GM12878 (cell line): ENCODE measurements at regions not wholly inside any gene's neighbourhood (a gene's known extent, or its start where the extent isn't known, plus 50 kb on each side); places are given as distances from the start of the nearest gene placed in this dataset.

Source experiments
- BMI1 ChIP-seq: fragments of 450-650 bp; IDR thresholded peaks from 2 replicates; pipeline ENCODE4 v1.6.1; 2016; ENCODE audit warnings: mild to moderate bottlenecking, moderate library complexity, borderline replicate concordance
- CHD1 ChIP-seq: IDR thresholded peaks from 2 replicates; pipeline ENCODE4 v1.6.1; 2012; ENCODE audit warnings: low read depth, low read length, improper control_type of control experiment
- CHD2 ChIP-seq: IDR thresholded peaks from 2 replicates; pipeline ENCODE4 v1.6.1; 2011; ENCODE audit warnings: low read depth, low read length, improper control_type of control experiment, borderline replicate concordance
- CREB1 ChIP-seq: IDR thresholded peaks from 2 replicates; pipeline ENCODE4 v1.6.1; 2012; ENCODE audit warnings: low read depth, mild to moderate bottlenecking, inconsistent platforms
- FOS ChIP-seq: IDR thresholded peaks from 3 replicates; pipeline ENCODE4 v1.6.1; 2011; ENCODE audit warnings: borderline replicate concordance; ENCODE audit not compliant: insufficient read length; ENCODE audit errors: extremely low read depth
- FOXK2 ChIP-seq: fragments of 450-650 bp; IDR thresholded peaks from 2 replicates; pipeline ENCODE4 v1.6.1; 2017; ENCODE audit warnings: mild to moderate bottlenecking, moderate library complexity
- HDAC2 ChIP-seq: fragments of 200-600 bp; sonication (generic); IDR thresholded peaks from 2 replicates; pipeline ENCODE4 v1.6.1; 2017
- IRF3 ChIP-seq: fragments of 450-650 bp; IDR thresholded peaks from 2 replicates; pipeline ENCODE4 v1.6.1; 2014; ENCODE audit warnings: mild to moderate bottlenecking
- PAX5 ChIP-seq: IDR thresholded peaks from 2 replicates; pipeline ENCODE4 v1.6.1; 2011; ENCODE audit warnings: low read depth, low read length, borderline replicate concordance
- POLR2A ChIP-seq: IDR thresholded peaks from 2 replicates; pipeline ENCODE4 v1.6.1; 2011; ENCODE audit warnings: low read depth, mild to moderate bottlenecking, low read length
- RELB ChIP-seq: fragments of 450-650 bp; IDR thresholded peaks from 2 replicates; pipeline ENCODE4 v1.6.1; 2017; ENCODE audit warnings: low read depth, mild to moderate bottlenecking, moderate library complexity
- SMC3 ChIP-seq: IDR thresholded peaks from 2 replicates; pipeline ENCODE4 v1.6.1; 2011; ENCODE audit warnings: low read length, improper control_type of control experiment, borderline replicate concordance
- SPI1 ChIP-seq: IDR thresholded peaks from 2 replicates; pipeline ENCODE4 v1.6.1; 2011; ENCODE audit warnings: low read depth, mild to moderate bottlenecking, low read length, moderate library complexity, borderline replicate concordance; ENCODE audit not compliant: insufficient read depth
- STAT3 ChIP-seq: IDR thresholded peaks from 2 replicates; pipeline ENCODE4 v1.6.1; 2011; ENCODE audit warnings: low read depth, low read length, improper control_type of control experiment
- SUPT20H ChIP-seq: IDR thresholded peaks from 2 replicates; pipeline ENCODE4 v1.6.1; 2011; ENCODE audit warnings: low read depth, mild to moderate bottlenecking, low read length, moderate library complexity, borderline replicate concordance; ENCODE audit not compliant: control insufficient read depth
- TF ChIP-seq, protein P1 (sequence below): IDR thresholded peaks from 2 replicates; pipeline ENCODE4 v1.6.1; 2011; ENCODE audit warnings: mild to moderate bottlenecking, low read depth, low read length, moderate library complexity; ENCODE audit not compliant: insufficient replicate concordance
- TF ChIP-seq, protein P2 (sequence below), 3 experiments: IDR thresholded peaks in 2 of 3; conservative IDR thresholded peaks in 1 of 3; 2 replicates each; pipeline ENCODE4 v1.5.1; 2011; ENCODE audit warnings: low read depth in 3 of 3, low read length in 3 of 3, mild to moderate bottlenecking in 3 of 3, control low read depth in 2 of 3, moderate library complexity in 2 of 3, inconsistent platforms in 1 of 3, mixed read lengths in 1 of 3; ENCODE audit not compliant: control insufficient read depth in 2 of 3, insufficient read depth in 1 of 3; ENCODE audit errors: extremely low read depth in 1 of 3
- TF ChIP-seq, protein P3 (sequence below): fragments of 450-650 bp; conservative IDR thresholded peaks from 2 replicates; pipeline ENCODE4 v1.6.1; 2017; ENCODE audit warnings: mild to moderate bottlenecking, moderate library complexity
- TF ChIP-seq, protein P4 (sequence below): IDR thresholded peaks from 2 replicates; pipeline ENCODE4 v1.6.1; 2012; ENCODE audit warnings: low read depth, low read length, improper control_type of control experiment
- TF ChIP-seq, protein P5 (sequence below): fragments of 150-350 bp; IDR thresholded peaks from 2 replicates; pipeline ENCODE4 v1.6.1; 2014; ENCODE audit warnings: mild to moderate bottlenecking, low read depth, low read length

GRCh38 chr12:65756956-65757511 is 67.2 kb upstream of the HMGA2 start (continued):
- TF ChIP-seq SUPT20H (no peak), SMC3 (no peak), BMI1 (no peak), STAT3 (peak; percentile 68; the same call in 1 of the 2 replicates), CHD2 (no peak), HDAC2 (no peak), FOXK2 (no peak), FOS (no peak), CREB1 (peak; percentile 55), RELB (peak; percentile 24; the same call in 1 of the 2 replicates), SPI1 (no peak), CHD1 (no peak), IRF3 (no peak), PAX5 (peak; percentile 96), POLR2A (no peak)
- TF ChIP-seq, protein P1, sequence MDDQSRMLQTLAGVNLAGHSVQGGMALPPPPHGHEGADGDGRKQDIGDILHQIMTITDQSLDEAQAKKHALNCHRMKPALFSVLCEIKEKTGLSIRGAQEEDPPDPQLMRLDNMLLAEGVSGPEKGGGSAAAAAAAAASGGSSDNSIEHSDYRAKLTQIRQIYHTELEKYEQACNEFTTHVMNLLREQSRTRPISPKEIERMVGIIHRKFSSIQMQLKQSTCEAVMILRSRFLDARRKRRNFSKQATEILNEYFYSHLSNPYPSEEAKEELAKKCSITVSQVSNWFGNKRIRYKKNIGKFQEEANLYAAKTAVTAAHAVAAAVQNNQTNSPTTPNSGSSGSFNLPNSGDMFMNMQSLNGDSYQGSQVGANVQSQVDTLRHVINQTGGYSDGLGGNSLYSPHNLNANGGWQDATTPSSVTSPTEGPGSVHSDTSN: no peak
- TF ChIP-seq, protein P2, sequence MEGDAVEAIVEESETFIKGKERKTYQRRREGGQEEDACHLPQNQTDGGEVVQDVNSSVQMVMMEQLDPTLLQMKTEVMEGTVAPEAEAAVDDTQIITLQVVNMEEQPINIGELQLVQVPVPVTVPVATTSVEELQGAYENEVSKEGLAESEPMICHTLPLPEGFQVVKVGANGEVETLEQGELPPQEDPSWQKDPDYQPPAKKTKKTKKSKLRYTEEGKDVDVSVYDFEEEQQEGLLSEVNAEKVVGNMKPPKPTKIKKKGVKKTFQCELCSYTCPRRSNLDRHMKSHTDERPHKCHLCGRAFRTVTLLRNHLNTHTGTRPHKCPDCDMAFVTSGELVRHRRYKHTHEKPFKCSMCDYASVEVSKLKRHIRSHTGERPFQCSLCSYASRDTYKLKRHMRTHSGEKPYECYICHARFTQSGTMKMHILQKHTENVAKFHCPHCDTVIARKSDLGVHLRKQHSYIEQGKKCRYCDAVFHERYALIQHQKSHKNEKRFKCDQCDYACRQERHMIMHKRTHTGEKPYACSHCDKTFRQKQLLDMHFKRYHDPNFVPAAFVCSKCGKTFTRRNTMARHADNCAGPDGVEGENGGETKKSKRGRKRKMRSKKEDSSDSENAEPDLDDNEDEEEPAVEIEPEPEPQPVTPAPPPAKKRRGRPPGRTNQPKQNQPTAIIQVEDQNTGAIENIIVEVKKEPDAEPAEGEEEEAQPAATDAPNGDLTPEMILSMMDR (IDR thresholded peaks at IDR 0.05 in 2 of 3, conservative IDR thresholded peaks at IDR 0.05 in 1 of 3; ENCODE audit: control insufficient read depth in 2 of 3, extremely low read depth in 1 of 3, insufficient read depth in 1 of 3, low read depth in 3 of 3, low read length in 3 of 3): no peak
- TF ChIP-seq, protein P3, sequence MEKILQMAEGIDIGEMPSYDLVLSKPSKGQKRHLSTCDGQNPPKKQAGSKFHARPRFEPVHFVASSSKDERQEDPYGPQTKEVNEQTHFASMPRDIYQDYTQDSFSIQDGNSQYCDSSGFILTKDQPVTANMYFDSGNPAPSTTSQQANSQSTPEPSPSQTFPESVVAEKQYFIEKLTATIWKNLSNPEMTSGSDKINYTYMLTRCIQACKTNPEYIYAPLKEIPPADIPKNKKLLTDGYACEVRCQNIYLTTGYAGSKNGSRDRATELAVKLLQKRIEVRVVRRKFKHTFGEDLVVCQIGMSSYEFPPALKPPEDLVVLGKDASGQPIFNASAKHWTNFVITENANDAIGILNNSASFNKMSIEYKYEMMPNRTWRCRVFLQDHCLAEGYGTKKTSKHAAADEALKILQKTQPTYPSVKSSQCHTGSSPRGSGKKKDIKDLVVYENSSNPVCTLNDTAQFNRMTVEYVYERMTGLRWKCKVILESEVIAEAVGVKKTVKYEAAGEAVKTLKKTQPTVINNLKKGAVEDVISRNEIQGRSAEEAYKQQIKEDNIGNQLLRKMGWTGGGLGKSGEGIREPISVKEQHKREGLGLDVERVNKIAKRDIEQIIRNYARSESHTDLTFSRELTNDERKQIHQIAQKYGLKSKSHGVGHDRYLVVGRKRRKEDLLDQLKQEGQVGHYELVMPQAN: no peak
- TF ChIP-seq, protein P4, sequence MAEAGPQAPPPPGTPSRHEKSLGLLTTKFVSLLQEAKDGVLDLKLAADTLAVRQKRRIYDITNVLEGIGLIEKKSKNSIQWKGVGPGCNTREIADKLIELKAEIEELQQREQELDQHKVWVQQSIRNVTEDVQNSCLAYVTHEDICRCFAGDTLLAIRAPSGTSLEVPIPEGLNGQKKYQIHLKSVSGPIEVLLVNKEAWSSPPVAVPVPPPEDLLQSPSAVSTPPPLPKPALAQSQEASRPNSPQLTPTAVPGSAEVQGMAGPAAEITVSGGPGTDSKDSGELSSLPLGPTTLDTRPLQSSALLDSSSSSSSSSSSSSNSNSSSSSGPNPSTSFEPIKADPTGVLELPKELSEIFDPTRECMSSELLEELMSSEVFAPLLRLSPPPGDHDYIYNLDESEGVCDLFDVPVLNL: no peak
- TF ChIP-seq, protein P5, sequence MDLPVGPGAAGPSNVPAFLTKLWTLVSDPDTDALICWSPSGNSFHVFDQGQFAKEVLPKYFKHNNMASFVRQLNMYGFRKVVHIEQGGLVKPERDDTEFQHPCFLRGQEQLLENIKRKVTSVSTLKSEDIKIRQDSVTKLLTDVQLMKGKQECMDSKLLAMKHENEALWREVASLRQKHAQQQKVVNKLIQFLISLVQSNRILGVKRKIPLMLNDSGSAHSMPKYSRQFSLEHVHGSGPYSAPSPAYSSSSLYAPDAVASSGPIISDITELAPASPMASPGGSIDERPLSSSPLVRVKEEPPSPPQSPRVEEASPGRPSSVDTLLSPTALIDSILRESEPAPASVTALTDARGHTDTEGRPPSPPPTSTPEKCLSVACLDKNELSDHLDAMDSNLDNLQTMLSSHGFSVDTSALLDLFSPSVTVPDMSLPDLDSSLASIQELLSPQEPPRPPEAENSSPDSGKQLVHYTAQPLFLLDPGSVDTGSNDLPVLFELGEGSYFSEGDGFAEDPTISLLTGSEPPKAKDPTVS: no peak
